ENCODE measurements at regions not wholly inside any gene's neighbourhood (a gene's known extent, or its start where the extent isn't known, plus 50 kb on each side); places are given as distances from the start of the nearest gene placed in this dataset.
"Not testable (repeated sequence)": the region's sequence is repeated elsewhere in the genome, so short reads cannot be mapped to it uniquely, and the experiment has no call there.

DNA sequence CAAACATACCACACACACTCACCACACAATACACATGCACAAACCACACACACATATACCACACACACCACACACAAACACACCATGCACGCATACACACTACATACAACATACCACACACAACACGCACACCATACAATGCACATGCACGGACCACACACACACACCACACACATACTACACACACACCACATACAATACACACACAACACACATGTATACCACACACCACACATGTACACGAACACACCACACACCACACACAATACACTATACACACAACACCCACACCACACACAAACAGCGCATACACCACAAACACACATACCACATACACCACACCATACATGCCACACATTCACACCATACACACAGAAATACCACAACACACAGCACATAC, 480.3 kb downstream of the DIRAS2 start:
- no peak overlapping the region for H3K4me3 Mint-ChIP-seq
- peaks cover 4% of the 10 kb centered on the region for H3K4me1 Mint-ChIP-seq (ENCODE audit: low read depth)
- H3K36me3 Mint-ChIP-seq (ENCODE audit: insufficient read depth): no peaks in the 10 kb centered on the region

DNA sequence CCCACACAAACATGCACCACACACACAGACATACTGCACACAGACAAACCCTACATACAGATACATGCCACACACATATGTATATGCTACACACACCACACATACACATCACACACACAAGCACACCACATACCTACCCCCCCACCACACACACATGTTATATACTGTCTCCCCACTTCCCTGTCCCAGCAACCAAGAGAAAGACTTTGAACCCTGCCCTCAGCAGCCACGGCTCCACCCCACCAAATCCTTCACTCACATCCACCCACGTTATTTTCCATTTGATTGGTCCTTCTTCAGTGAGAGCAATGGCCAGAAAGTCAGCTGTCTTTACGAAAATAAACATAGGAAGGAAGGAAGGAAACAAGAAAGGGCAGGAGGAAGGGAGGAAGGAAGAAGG, 479.8 kb downstream of the DIRAS2 start:
- no peak for DNase-seq
- peaks cover 4% of the 10 kb centered on the region for H3K27me3 Mint-ChIP-seq (ENCODE audit: low read depth)
- H3K4me3 Mint-ChIP-seq: no peak overlapping the region
- ATAC-seq: no peak
- peaks cover 4% of the 10 kb centered on the region for H3K4me1 Mint-ChIP-seq (ENCODE audit: low read depth)
- no peaks in the 10 kb centered on the region for H3K36me3 Mint-ChIP-seq (ENCODE audit: insufficient read depth)
- no peaks in the 10 kb centered on the region for H3K9me3 Mint-ChIP-seq

More for the DNA sequence above, 480.3 kb downstream of the DIRAS2 start:
- Mint-ChIP-seq H3K27me3 (ENCODE audit: low read depth) (peaks cover 7% of the 10 kb centered on the region), H3K9me3 (no peaks in the 10 kb centered on the region)
- ATAC-seq (no peak), DNase-seq (no peak)

DNA sequence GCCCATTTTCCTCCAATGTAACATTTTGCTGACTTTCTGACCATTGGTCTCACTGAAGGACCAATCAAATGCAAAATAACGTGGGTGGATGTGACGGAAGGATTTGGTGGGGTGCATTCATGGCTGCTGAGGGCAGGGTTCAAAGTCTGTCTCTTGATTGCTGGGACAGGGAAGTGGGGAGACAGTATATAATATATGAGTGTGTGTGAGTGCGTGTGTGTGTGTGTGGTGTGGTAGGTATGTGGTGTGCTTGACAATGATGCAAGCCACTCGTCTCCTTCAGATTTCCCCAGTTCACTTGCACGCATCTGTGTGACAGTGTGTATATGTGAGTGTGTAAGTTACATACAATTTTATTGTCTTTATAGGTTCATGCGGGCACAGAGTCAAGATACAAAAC, 477.3 kb downstream of the DIRAS2 start:
- H3K9me3 Mint-ChIP-seq: no peaks in the 10 kb centered on the region
- ATAC-seq (no peak), DNase-seq (no peak)
- peaks cover 4% of the 10 kb centered on the region for H3K4me1 Mint-ChIP-seq (ENCODE audit: low read depth)
- no peak overlapping the region for H3K4me3 Mint-ChIP-seq
- H3K36me3 Mint-ChIP-seq (ENCODE audit: insufficient read depth): no peaks in the 10 kb centered on the region
- no peaks in the 10 kb centered on the region for H3K27me3 Mint-ChIP-seq (ENCODE audit: low read depth)

GRCh38 chr9:90166374-90166773, 476.2 kb downstream of the DIRAS2 start:
- H3K36me3 Mint-ChIP-seq (ENCODE audit: insufficient read depth); ATAC-seq; H3K27me3 Mint-ChIP-seq (ENCODE audit: low read depth); H3K4me3 Mint-ChIP-seq; H3K9me3 Mint-ChIP-seq; H3K4me1 Mint-ChIP-seq (ENCODE audit: low read depth); DNase-seq: not testable (repeated sequence)

GRCh38 chr9:90167914-90168313, 474.7 kb downstream of the DIRAS2 start:
- Mint-ChIP-seq H3K36me3 (ENCODE audit: insufficient read depth) (no peaks in the 10 kb centered on the region), H3K27me3 (ENCODE audit: low read depth) (peaks cover 2% of the 10 kb centered on the region), H3K4me3 (no peak overlapping the region), H3K4me1 (ENCODE audit: low read depth) (no peaks in the 10 kb centered on the region), H3K9me3 (peaks cover 12% of the 10 kb centered on the region)
- ATAC-seq (no peak), DNase-seq (no peak)

DNA sequence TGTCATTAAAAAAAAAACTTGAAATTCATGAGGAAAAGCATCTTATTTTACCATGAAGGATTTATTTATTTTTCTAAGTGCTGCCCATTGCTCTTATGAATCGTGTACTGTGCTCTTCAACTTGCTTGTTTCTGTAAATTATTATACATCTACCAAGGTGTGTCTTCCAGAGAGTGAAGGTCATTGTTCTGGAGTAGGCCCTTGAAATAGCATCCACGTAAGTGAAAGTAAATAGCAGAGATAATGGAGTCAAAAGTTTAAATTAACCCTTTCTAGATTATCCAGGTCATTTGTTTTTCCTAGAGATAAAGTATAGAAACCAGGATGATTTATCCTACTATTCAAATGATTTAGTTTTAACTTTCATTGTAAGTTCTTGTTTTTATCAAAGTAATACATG, 473.1 kb downstream of the DIRAS2 start:
- Mint-ChIP-seq H3K9me3 (peaks cover 12% of the 10 kb centered on the region), H3K36me3 (ENCODE audit: insufficient read depth) (no peaks in the 10 kb centered on the region)

DNA sequence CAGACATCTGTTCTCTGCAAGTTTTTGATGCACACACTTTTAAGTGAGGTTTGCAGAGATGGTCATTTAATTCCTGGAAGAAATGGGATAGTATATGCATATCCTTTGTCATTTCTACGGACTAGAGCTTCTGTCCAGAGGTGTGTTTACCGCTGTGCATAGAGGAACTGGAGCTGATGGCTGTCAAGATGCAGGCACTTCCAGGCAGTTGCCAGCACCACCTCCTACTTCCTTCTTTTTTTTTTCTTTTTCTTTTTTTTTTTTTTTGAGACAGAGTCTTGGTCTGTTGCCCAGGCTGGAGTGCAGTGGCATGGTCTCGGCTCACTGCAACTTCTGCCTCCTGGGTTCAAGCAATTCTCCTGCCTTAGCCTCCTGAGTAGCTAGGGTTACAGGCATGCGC, 468.7 kb downstream of the DIRAS2 start:
- DNase-seq; H3K36me3 Mint-ChIP-seq (ENCODE audit: insufficient read depth); H3K4me3 Mint-ChIP-seq; ATAC-seq; H3K4me1 Mint-ChIP-seq (ENCODE audit: low read depth); H3K27me3 Mint-ChIP-seq (ENCODE audit: low read depth): not testable (repeated sequence)
- H3K9me3 Mint-ChIP-seq: peaks cover 12% of the 10 kb centered on the region

More for the DNA sequence above, 473.1 kb downstream of the DIRAS2 start:
- ATAC-seq (no peak), DNase-seq (no peak)
- peaks cover 2% of the 10 kb centered on the region for H3K27me3 Mint-ChIP-seq (ENCODE audit: low read depth)
- H3K4me1 Mint-ChIP-seq (ENCODE audit: low read depth): no peaks in the 10 kb centered on the region
- H3K4me3 Mint-ChIP-seq: no peak overlapping the region

- H3K27me3 Mint-ChIP-seq (ENCODE audit: low read depth); H3K4me3 Mint-ChIP-seq; ATAC-seq; H3K4me1 Mint-ChIP-seq (ENCODE audit: low read depth); H3K36me3 Mint-ChIP-seq (ENCODE audit: insufficient read depth); DNase-seq: not testable (repeated sequence)
- H3K9me3 Mint-ChIP-seq: peaks cover 12% of the 10 kb centered on the region
Measured at GRCh38 chr9:90174346-90174745, 468.3 kb downstream of the DIRAS2 start.

DNA sequence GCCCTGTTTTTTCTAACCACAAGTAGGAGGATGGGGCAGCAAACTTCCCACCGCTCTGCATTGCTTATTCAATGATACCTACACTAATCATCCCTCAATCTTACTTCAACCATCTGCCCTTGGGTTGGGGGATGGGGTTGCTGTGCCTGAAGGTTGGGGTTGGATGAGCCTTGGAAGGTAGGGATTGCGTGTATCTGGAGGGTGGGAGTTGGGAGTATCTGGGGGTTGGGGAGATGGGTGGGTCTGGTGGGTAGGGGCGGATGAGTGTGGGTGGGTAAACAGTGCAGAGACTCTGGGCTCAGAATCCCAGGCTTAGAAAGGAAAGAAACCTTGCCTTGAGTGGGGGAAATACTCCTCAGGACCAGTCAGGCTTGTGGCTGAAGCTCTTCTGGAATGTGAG, 467.4 kb downstream of the DIRAS2 start:
- Mint-ChIP-seq H3K4me1 (ENCODE audit: low read depth) (no peaks in the 10 kb centered on the region), H3K27me3 (ENCODE audit: low read depth) (peaks cover 6% of the 10 kb centered on the region), H3K4me3 (no peak overlapping the region), H3K36me3 (ENCODE audit: insufficient read depth) (no peaks in the 10 kb centered on the region), H3K9me3 (peaks cover 12% of the 10 kb centered on the region)
- no peak for DNase-seq
- ATAC-seq: no peak

GRCh38 chr9:90175865-90176264, 466.8 kb downstream of the DIRAS2 start:
- peaks cover 10% of the 10 kb centered on the region for H3K9me3 Mint-ChIP-seq
- DNase-seq (no peak), ATAC-seq (no peak)
- no peaks in the 10 kb centered on the region for H3K36me3 Mint-ChIP-seq (ENCODE audit: insufficient read depth)
- no peak overlapping the region for H3K4me3 Mint-ChIP-seq
- H3K27me3 Mint-ChIP-seq (ENCODE audit: low read depth): peaks cover 5% of the 10 kb centered on the region
- no peaks in the 10 kb centered on the region for H3K4me1 Mint-ChIP-seq (ENCODE audit: low read depth)

GRCh38 chr9:90176901-90177300, 465.7 kb downstream of the DIRAS2 start:
- Mint-ChIP-seq H3K9me3 (peaks cover 2% of the 10 kb centered on the region), H3K36me3 (ENCODE audit: insufficient read depth) (no peaks in the 10 kb centered on the region), H3K27me3 (ENCODE audit: low read depth) (peaks cover 5% of the 10 kb centered on the region), H3K4me1 (ENCODE audit: low read depth) (no peaks in the 10 kb centered on the region), H3K4me3 (no peak overlapping the region)
- ATAC-seq: no peak
- DNase-seq: no peak

GRCh38 chr9:90180381-90180780, 462.2 kb downstream of the DIRAS2 start:
- H3K4me3 Mint-ChIP-seq: no peak overlapping the region
- DNase-seq (no peak), ATAC-seq (no peak)
- H3K4me1 Mint-ChIP-seq (ENCODE audit: low read depth): no peaks in the 10 kb centered on the region
- H3K27me3 Mint-ChIP-seq (ENCODE audit: low read depth): peaks cover 5% of the 10 kb centered on the region
- H3K36me3 Mint-ChIP-seq (ENCODE audit: insufficient read depth): no peaks in the 10 kb centered on the region
- H3K9me3 Mint-ChIP-seq: no peaks in the 10 kb centered on the region

DNA sequence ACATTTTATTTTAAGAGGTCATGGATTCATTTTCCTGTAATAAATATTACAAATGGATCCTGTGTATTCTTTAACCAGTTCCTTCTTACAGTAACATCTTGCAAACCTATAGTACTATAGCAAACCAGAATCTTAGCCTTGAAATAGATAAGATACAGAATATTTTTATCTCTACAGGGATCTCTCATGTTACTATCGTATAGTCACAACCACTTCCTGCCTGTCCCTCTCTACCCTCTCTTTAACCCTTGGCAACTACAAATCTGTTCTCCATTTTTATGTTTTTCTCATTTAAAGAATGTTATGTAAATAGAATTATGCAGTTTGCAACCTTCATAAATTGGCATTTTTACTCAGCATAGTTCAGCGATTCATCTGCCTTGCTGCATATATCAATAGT, 454.0 kb downstream of the DIRAS2 start:
- ATAC-seq (no peak), DNase-seq (no peak)
- peaks cover 14% of the 10 kb centered on the region for H3K27me3 Mint-ChIP-seq (ENCODE audit: low read depth)
- H3K36me3 Mint-ChIP-seq (ENCODE audit: insufficient read depth): peaks cover 1% of the 10 kb centered on the region
- no peak overlapping the region for H3K4me3 Mint-ChIP-seq
- H3K4me1 Mint-ChIP-seq (ENCODE audit: low read depth): peaks cover 38% of the 10 kb centered on the region
- H3K9me3 Mint-ChIP-seq: peaks cover 4% of the 10 kb centered on the region

DNA sequence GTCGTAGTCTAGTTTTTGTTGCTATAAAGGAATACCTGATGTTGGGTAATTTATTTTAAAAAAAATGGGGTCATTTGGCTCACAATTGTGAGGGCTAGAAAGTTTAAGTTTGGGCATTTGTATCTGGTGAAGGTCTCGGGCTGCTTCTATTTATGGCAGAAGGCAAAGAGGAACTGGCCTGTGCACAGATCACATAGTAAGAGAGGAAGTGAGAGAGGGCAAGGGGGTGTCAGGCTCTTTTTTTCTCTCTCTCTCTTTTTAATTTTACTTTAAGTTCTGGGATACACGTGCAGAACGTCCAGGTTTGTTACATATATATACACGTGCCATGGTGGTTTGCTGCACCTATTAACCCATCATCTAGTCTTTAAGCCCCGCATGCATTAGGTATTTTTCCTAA, 453.3 kb downstream of the DIRAS2 start:
- H3K9me3 Mint-ChIP-seq: peaks cover 4% of the 10 kb centered on the region
- peaks cover 38% of the 10 kb centered on the region for H3K4me1 Mint-ChIP-seq (ENCODE audit: low read depth)
- peaks cover 1% of the 10 kb centered on the region for H3K36me3 Mint-ChIP-seq (ENCODE audit: insufficient read depth)
- peaks cover 14% of the 10 kb centered on the region for H3K27me3 Mint-ChIP-seq (ENCODE audit: low read depth)
- no peak overlapping the region for H3K4me3 Mint-ChIP-seq
- DNase-seq (no peak), ATAC-seq (no peak)

- not testable (repeated sequence) for H3K36me3 Mint-ChIP-seq (ENCODE audit: insufficient read depth); H3K9me3 Mint-ChIP-seq; ATAC-seq; H3K4me3 Mint-ChIP-seq; DNase-seq
- Mint-ChIP-seq H3K27me3 (ENCODE audit: low read depth) (peaks cover 14% of the 10 kb centered on the region), H3K4me1 (ENCODE audit: low read depth) (peaks cover 38% of the 10 kb centered on the region)
Measured at GRCh38 chr9:90192465-90192864, 450.2 kb downstream of the DIRAS2 start.

GRCh38 chr9:90198956-90199355, 443.7 kb downstream of the DIRAS2 start:
- ATAC-seq (no peak), DNase-seq (no peak)
- no peaks in the 10 kb centered on the region for H3K4me1 Mint-ChIP-seq (ENCODE audit: low read depth)
- H3K27me3 Mint-ChIP-seq (ENCODE audit: low read depth): peaks cover 10% of the 10 kb centered on the region
- no peaks in the 10 kb centered on the region for H3K36me3 Mint-ChIP-seq (ENCODE audit: insufficient read depth)
- H3K9me3 Mint-ChIP-seq: peaks cover 11% of the 10 kb centered on the region
- H3K4me3 Mint-ChIP-seq: no peak overlapping the region

Data from activated T-cell treated with anti-CD3 and anti-CD28 coated beads, Interleukin-2, amount 50 U/mL, for 4 hours (primary cell).